NCI-H1092 (cell line): ENCODE measurements at regions not wholly inside any gene's neighbourhood (a gene's known extent, or its start where the extent isn't known, plus 50 kb on each side); places are given as distances from the start of the nearest gene placed in this dataset.

Experiments
- DNase-seq: peaks from one replicate; lab custom pipeline; 2025; lab: John Stamatoyannopoulos, UW

DNA sequence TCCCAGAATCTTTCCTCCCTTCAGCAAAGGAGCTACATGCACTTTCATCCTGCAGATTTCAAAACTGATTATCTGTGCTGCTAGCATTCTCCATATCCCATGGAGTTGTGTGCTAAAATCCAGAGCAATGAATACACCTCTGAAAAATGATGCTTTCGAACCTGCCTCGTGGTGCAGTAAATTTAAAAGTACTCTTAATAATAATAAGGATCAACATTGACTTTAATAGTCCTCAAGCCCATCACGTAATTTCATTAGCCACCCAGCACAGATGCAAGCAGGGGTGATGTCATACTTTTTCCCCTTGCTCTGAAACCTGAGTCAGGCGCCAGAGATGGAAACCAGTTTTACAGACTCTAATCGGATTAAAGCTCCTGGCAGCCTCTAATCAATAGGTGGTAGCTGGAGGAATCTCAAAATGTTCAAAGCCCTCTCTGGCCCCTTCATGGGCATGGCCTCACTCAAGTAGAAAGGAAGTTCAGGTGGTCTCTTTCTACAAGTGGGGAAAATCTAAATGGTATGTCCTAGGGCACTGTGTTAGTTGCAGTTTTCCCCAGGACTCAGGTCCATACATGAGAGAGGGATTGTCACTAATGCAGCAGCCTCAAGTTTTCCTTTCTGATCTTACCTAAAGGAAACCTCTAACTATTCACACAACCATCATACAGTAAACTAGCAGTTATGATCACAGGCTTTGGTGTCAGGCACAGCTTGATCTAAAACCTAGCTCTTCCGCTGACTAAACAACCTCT is 221.6 kb upstream of the SLC30A5 start:
- no peak for DNase-seq

DNA sequence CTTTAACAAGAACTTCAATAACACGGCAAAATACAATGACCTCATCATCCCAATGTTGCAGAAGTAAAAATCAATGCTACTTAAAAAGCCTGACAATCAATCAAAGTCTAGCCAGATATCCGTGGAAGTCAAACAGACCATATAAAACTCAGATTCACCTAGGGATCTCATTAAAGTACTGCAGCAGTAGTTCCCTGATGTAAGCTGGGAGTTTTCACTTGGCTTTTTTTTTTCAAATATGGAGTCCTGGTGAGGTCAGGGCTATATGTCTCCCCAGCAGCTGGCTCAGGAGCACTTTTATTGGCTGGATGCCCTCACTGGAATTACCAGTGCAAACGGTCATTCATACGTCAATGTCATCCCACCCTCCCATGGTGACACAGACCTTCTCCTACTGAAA is 220.6 kb upstream of the SLC30A5 start:
- DNase-seq = no peak

DNA sequence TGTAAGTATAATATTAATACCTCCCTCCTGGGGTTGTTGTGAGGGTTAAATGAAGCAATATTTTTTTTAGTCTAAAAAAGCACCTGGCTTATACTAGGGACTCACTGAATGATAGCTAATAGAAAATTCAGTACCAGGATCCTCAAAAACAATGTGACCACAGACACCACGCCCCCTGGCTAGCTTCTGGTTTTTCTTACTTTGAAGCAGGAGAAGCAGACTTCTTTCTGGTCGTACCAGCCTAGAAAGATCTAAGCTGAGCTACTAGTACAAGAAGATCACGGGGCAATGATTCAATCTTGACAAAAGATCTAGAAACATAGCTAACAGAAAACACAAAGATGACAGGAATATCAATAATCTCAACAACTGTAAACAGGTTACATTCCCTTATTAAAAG is 218.5 kb upstream of the SLC30A5 start:
- no peak for DNase-seq

DNA sequence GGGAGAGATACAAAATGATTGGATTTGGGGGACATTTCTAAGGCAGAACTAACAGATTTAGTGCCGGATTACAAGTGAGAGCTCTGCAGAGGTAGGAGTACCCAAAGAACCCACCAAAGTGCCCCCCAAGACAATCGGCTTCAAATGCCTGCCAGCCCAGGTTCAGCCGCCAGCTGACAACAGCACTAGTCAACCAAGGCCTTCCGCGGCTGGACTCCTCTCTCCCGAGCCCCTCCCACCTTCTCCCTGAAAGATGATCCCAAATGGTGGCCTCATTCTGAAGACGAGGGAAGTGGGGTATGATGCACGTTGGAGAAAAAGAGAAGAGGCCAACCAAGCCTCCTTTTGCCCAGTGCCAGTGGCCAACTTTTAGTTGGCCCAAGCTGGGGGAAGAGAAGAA is 210.4 kb upstream of the SLC30A5 start:
- no peak for DNase-seq

DNA sequence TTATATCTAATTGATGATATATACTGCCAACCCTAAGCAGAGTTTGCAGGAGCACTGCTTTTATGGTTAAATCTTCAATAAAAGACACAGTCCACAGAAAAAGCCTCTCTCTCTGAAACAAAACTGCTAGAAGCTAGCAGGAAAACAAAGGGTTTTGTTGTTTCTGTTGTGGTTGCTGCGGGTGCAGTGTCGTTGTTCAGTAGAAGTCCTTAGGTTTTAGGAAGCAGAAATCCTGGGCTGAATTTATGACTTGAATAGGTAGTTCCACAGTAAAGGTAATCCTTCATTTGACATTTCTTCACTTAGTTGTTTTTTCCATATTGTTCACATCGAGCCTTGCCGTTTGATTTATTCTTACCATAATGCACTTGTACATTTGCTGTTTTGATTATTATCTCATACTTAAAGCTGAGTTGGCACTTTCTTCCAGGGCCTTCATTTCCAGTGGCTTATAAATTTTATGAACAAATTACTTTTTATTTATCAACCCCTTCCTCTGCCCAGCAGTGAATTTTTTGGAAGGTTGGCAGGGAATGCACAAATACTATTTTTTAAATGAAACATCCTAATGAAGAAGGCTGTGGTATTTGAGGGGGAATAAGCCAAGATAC is 209.6 kb upstream of the SLC30A5 start:
- no peak for DNase-seq

DNA sequence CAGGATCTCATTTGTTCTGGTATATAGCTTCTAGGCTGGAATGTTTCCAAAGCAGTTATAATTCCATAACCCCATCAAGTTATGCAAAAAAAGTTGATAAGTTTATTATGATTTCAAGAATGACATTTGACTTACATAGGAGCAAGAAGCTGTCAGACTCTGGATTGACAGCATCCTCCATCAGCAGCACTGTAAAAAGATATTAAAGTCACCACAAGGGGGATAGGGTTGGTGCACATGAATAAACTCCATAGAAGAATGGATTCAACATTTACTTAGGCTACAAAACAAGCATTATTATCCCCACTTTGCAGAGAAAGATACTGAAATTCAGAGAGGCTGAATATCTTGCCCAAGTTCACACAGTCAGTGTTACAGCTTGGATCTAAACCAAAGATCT is 208.9 kb upstream of the SLC30A5 start:
- DNase-seq = no peak

DNA sequence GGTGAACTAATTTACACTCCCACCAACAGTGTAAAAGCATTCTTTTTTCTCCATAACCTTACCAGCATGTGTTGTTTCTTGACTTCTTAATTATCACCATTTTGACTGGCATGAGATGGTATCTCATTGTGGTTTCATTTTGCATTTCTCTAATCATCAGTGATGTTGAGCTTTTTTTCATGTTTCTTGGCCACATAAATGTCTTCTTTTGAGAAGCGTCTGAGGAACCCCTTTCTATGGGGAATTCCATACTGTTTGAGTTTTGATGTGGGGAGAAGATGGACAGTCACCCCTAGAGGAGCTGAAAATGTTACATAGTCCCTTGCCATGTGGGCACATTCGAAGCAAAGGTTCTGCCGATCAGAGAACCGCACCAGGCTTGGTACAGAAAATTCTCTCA is 207.0 kb upstream of the SLC30A5 start:
- DNase-seq = no peak

DNA sequence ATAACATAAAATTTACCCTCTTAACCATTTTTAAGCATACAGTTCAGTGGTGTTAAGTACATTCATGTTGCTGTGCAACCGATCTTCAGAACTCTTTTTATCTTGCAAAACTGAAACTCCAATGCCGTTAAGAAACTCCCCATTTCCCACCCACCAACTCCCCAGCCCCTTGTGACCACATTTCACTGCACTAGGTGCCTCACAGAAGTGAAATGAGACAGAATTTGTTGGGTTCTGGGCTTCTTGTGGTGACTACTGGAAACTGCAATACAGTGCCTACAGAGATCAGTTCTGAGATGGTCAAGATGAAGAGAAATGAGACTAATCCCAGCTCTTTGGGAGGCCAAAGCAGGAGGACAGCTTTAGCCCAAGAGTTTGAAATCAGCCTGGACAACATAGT is 202.1 kb upstream of the SLC30A5 start:
- no peak for DNase-seq

DNA sequence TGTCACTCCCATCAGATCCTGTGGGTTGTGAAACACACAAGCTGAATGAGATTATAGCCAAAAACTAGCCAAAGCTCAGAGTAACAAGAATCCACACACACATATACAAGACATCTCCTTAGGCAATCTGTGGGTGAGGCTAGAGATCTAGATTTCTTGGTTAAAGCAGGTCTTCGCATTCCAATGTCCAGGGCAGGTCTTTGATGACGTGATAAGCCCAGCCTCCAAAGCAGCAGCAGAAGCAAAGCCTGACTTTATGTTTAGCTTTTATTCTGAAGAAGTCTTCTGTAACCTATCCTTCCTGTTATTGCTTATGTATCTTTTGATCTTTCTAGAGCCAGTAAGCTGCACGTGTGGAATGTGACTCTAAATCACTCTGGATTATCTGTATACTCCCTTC is 199.1 kb upstream of the SLC30A5 start:
- DNase-seq = no peak

DNA sequence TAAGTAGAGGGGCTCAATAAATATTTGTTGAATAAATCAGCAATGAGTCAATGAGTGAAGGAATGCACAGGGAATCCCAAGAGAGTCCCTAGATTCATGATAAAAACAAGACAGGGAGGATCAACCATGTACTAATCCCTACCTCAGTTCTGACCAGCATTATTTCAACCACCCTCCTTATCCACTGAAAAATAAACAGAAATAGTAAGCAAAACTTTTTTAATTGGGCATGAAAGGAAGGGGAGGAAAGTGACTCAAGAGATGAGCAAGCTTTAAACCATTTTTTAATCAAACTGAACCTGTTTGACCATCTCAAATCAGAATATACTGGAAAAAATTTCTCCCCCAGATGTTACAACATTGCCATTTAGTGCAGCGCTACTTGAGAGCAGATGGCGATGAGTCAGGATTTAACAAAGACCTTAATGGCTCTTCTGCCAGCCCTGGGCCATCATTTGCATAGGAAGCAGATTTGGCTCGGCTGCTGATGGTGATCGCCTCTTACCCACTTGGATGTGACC is 194.8 kb upstream of the SLC30A5 start:
- peak; percentile 38 for DNase-seq

DNA sequence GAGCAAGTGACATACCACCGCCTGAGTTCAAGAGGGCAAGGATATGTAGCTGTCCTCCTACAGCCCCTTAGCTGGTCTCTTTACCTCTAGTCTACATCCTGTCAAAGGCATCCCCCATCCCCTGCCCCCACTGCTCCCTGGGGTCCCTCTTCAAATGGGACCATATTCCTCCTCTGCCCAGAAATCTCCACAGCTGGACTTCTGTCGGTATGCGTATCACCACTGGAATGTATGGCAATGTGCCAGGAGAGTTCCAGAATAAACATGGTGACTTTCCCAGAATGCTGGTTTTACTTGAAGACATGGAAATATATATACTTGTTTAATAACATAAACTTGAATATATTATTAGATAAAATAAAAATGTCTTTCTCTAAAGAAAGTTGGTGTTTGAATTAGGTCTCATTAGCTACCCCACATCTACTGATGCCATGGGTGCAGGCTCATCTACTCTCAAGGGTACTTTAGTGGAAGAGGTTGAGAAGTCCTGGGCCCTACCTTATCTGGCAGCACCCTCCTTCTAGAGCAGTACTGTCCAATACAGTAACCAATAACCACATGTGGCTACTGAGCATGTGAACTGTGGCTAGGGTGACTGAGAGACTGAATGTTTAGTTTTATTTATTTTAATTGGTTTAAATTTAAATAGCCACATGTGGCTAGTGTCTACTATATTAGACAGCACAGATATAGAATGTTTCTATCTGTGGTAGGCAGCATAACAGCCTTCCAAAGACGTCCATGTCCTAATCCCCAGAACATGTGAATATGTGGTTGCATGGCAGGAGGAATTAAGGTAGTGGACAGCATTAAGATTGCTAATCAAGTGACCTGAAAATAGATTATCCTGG is 181.7 kb upstream of the SLC30A5 start:
- no peak for DNase-seq

DNA sequence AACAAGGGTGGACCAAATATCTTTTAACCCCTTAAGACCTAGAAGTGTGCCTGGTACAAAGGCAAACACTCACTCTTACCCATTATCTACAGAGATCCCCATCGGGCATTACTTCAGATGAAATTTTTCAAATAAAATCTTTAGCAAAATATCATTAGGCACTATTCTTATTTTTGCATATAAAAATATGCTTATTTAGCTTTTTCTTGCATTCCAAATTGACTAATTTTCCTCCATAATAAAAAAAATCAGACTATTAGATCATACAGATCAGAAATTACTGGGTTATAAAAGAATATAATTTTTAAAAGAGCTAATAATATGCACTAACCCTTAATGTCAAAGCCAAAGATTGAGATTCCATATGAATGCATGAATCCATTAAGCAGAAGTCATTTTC is 178.7 kb upstream of the SLC30A5 start:
- no peak for DNase-seq

DNA sequence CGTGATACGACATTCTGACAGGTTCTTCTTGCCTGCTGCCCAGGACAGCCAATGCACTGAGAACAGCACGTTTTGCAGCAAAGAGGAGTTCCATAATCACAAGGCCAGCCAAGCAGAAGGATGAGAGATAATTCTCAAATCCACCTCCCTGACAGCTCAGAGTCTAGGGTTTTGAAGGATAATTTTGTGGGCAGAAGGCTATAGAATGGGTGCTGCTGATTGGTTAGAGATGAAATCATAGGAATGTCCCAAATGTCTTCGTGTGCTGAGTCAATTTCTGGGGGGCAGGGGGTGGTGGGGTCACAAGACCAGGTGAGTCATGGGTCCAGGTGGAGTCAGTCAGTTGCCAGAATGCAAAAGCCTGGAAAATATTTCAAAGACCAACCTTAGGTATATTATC is 175.5 kb upstream of the SLC30A5 start:
- DNase-seq = no peak

DNA sequence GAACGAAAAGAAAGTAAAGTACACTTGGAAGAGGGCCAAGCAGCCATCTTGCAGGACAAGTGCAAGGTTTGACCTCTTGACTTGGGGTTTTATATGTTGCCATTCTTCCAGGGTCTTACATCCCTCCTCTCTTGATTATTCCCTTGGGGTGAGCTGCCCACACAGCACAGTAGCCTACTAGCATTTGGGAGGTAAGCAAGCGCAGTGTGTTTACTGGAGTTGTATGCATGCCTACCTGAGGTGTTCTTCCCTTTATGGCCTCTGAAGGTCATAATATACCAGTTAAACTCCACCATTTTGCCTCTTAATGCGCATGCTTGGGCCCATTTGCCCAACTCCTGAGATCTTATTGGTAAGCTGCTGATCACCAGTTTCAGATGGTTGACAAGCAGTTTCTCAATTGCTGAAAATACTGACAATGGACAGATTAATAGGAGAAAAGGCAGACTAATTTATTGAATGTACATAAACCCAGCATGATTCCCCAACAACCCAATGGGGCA is 173.8 kb upstream of the SLC30A5 start:
- DNase-seq = no peak

DNA sequence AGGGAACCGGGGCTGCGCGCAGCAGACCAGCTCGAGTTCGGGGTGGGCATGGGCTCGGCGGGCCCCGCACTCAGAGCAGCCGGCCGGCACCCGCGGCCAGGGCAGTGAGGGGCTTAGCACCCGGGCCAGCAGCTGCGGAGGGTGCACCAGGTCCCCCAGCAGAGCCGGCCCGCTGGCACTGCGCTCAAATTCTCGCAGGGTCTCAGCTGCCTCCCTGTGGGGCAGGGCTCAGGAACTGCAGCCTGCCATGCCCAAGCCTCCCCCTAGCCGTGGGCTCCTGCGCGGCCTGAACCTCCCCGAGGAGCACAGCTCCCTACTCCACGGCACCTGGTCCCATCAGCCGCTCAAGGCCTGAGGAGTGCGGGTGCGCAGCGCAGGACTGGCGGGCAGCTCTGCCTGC is 172.9 kb upstream of the SLC30A5 start:
- DNase-seq = no peak

DNA sequence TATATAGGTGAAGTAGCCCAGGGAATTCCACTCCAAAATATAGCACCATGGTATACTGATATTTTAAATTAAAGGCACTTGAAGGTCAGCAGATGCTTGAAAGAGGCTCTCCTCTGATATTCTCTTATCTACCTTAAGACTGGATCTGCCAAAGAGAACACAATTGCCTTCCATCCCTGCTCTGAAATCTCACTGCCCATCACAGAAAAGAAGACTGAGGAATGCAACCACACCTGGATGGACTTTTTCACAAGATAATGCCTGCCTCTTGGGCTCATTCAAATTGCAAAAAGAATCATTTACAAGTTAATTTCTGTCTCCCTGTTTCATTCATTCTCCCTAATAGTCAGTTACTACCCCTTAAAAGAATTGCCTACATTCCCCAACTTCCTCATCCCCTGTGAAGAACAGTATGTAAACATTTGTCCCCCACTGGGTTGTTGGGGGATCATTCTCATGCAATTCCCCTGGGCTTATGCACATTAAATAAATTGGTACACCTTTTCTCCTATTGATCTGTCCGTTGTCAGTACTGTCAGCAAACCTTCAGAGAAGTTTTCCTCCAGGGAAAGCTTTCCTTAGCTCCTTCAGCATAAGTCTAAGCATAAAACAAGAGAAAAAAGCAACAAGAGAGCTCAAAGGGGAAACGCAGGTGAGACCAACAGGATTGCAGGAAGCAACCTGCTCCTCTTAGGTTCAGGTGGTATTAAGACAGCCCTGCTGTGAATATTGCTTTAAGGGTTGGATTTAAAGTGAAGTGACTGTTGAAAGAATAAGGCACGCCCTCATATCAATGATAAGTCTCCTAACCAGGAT is 171.4 kb upstream of the SLC30A5 start:
- no peak for DNase-seq

DNA sequence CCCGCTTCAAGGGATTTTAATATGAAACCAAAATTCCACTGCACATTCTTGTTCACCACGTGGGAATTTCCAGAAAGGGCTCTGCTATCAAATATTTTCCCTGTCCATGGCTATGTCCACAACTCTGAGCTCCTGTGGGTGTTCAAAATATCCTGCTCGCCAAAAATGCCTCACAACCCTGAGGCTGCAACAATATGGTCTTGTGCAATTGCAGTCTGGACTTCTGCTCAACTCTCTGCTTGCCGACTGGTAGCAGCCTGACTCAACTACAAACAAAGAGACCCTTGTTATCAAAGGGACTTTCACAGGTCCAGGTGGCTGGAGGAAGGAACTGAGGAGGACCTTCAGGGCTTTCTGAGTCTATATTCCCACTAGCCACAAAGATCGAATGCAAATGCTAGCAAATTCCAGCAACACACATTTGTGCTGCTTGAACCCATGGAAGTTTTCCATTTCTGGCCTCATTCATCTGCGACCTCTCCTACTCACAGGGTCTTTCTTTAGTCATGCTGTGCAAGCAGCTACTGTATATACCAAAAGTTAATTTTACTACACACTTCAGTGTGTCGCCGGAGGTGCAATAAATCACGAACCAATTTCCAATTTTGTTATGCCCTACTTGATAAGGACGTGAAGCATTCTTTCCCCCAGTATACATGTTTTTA is 169.2 kb upstream of the SLC30A5 start:
- no peak for DNase-seq

DNA sequence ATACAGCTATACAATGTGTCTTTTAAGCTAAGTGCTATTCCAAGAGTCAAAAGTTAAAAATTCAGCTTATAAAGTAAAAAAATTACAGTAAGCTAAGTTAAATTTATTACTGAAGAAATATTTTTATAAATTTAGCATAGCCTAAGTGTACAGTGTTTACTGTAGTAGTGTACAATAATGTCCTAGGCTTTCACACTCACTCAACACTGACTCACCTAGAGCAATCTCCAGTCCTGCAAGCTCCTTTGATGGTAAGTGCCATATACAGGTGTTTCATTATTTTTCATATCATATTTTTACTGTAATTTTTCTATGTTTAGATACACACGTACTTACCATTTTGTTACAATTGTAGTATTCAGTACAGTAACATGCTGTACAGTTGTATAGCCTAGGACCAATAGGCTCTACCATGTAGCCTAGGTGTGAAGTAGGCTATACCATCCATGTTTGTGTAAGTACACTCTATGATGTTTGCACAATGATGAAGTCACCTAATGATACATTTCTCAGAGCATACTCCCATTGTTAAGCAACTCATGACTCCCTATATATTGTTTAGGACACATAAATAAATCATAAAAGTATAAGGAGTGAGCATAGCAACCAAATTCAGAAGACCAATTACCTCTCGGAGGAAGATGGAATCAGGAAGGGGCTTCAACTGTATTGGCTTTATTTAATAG is 165.1 kb upstream of the SLC30A5 start:
- DNase-seq = no peak

DNA sequence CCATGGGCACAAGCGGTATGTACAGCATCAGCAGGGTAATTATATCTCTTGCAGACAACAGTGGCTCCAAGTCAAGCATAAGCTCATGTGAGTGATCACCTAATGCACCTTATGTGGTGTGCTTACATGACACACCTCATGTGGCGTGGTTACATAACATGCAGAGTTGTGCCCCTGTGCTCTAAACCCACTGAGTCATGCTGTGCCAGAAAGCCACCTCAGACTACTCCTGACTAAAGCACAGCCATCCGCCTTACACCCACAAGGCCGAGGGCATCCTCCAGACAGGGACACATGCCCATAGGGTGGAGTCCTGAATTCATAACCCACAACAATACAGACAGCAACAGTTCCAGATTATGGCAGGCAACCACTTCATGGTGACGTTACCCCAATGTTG is 163.7 kb upstream of the SLC30A5 start:
- no peak for DNase-seq

DNA sequence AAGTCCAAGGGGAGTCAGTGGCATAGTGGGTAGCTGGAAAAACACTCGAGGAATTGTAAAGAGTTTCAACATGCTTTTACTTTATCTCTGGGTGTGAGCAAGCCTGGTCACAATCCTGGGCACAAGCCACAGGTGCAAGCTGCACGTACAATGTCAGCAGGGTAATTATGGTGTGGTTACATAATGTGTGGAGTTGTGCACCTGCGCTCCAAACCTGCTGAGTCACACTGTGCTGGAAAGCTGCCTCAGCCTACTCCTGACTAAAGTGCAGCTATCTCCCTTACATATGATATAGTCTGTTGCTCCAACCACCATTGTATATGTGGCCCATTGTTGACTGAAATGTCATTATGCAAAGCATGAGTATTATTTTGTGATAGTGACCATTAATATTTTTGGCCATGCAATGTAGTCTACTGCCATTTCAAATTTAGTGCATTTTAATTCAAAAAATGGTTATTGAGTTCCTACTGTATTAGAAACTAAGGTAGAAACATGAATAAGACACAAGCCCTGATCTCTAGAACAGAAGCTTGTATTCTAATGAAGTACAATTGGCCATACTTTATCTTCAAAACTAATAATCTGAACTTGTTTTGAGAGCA is 160.9 kb upstream of the SLC30A5 start:
- DNase-seq = no peak
